HepG2 (cell line): ENCODE measurements at regions not wholly inside any gene's neighbourhood (a gene's known extent, or its start where the extent isn't known, plus 50 kb on each side); places are given as distances from the start of the nearest gene placed in this dataset.

Source experiments
- ATAC-seq: fragments of 200-7000 bp; cut with Tn5 transposase; 3 replicates; pipeline ENCODE4 v1.9.1; 2020; ENCODE audit warnings: mild to moderate bottlenecking, moderate library complexity
- BruUV-seq: library from RNA; stranded (reverse); fragments of 400-500 nt; replicated peaks from 2 replicates; lab custom pipeline; 2021; lab: Mats Ljungman, UMichigan
- CTCF ChIA-PET: fragments of 300-600 bp; formaldehyde crosslinking; extraction: SDS; loops from one replicate; lab custom pipeline; 2021; ENCODE audit warnings: low total read pairs, inconsistent platforms, low intra/inter-chr PET ratio; lab: Yijun Ruan, JAX
- POLR2A ChIA-PET: fragments of 350-600 bp; sonication (Branson Sonifier 250); formaldehyde crosslinking; loops from one replicate; lab custom pipeline; 2020; ENCODE audit warnings: antibody characterized with exemption, inconsistent platforms; lab: Yijun Ruan, JAX
- DNase-seq: peaks from one replicate; pipeline ENCODE4 v3.0.0-alpha.2; 2015; ENCODE audit warnings: low spot score
- FAIRE-seq: peaks from 3 replicates; lab custom pipeline; 2011; peaks lifted over from hg19 to GRCh38; lab: Jason Lieb, UNC
- H2AFZ ChIP-seq: one replicate; pipeline ENCODE4 v1.6.1; 2011; ENCODE audit warnings: low read length, inconsistent platforms
- H3K27ac ChIP-seq: fragments of 300-600 bp; 3 replicates; pipeline ENCODE4 v1.8.0; 2011; ENCODE audit warnings: mixed run types, mild to moderate bottlenecking, mixed read lengths, low read length, inconsistent platforms; ENCODE audit not compliant: insufficient read depth; ENCODE audit errors: extremely low read length
- H3K27me3 ChIP-seq, 2 experiments: fragments of 200-600 bp in 1 of 2; 2 replicates in 1 of 2; 3 replicates in 1 of 2; pipeline versions ENCODE4 v1.6.0 to v1.8.0; 2011; ENCODE audit warnings: low read length in 2 of 2, mild to moderate bottlenecking in 2 of 2, moderate library complexity in 2 of 2, inconsistent platforms in 1 of 2; ENCODE audit not compliant: insufficient read depth in 2 of 2, control insufficient read depth in 1 of 2
- H3K36me3 ChIP-seq, 2 experiments: fragments of 200-600 bp in 1 of 2; replicated peaks in 1 of 2; 2 replicates in 1 of 2; 3 replicates in 1 of 2; pipeline versions ENCODE4 v1.5.1 to v1.8.0; 2011; ENCODE audit warnings: low read length in 2 of 2, inconsistent platforms in 1 of 2; ENCODE audit not compliant: insufficient read depth in 2 of 2, control insufficient read depth in 1 of 2
- H3K4me1 ChIP-seq: 2 replicates; pipeline ENCODE4 v1.5.1; 2012; ENCODE audit warnings: low read length, inconsistent platforms; ENCODE audit not compliant: insufficient read depth
- H3K4me2 ChIP-seq: 2 replicates; pipeline ENCODE4 v1.6.0; 2011; ENCODE audit warnings: low read depth, low read length, inconsistent platforms
- H3K4me3 ChIP-seq, 3 experiments: fragments of 200-600 bp in 1 of 3; sonication (generic), shearing (Covaris generic) in 1 of 3; replicated peaks in 1 of 3; 2 replicates each; pipeline ENCODE4 v1.5.1; 2011 to 2016; ENCODE audit warnings: low read length in 3 of 3, inconsistent platforms in 2 of 3, low read depth in 2 of 3, mild to moderate bottlenecking in 2 of 3, control low read depth in 1 of 3, mixed read lengths in 1 of 3; ENCODE audit not compliant: insufficient read depth in 1 of 3
- H3K79me2 ChIP-seq: one replicate; pipeline ENCODE4 v1.6.1; 2011; ENCODE audit warnings: low read length, inconsistent platforms; ENCODE audit not compliant: insufficient read depth
- H3K9ac ChIP-seq: 2 replicates; pipeline ENCODE4 v1.6.0; 2011; ENCODE audit warnings: mild to moderate bottlenecking, low read depth, low read length, inconsistent platforms; ENCODE audit not compliant: insufficient read depth
- H3K9me3 ChIP-seq: 2 replicates; pipeline ENCODE4 v1.5.1; 2012; ENCODE audit warnings: mild to moderate bottlenecking, low read length
- H4K20me1 ChIP-seq: 2 replicates; pipeline ENCODE4 v1.6.0; 2011; ENCODE audit warnings: inconsistent platforms, mild to moderate bottlenecking, low read length, moderate library complexity; ENCODE audit not compliant: insufficient read depth
- EP300 ChIP-seq, 3 experiments: sonication (generic) in 1 of 3; formaldehyde crosslinking in 1 of 3; IDR thresholded peaks; 2 replicates each; pipeline versions ENCODE4 v1.5.1 to v1.6.1; 2011 to 2020; ENCODE audit warnings: low read depth in 2 of 3, low read length in 2 of 3, borderline replicate concordance in 1 of 3, improper control_type of control experiment in 1 of 3, mild to moderate bottlenecking in 1 of 3, missing genetic modification reagents in 1 of 3, moderate library complexity in 1 of 3
- IKZF4 ChIP-seq: sonication (generic); formaldehyde crosslinking; IDR thresholded peaks from 2 replicates; pipeline ENCODE4 v1.5.1; 2020; ENCODE audit warnings: borderline replicate concordance, mild to moderate bottlenecking, low read depth, missing genetic modification reagents; ENCODE audit errors: not compliant biosample characterization
- ISL2 ChIP-seq: sonication (generic); formaldehyde crosslinking; IDR thresholded peaks from 2 replicates; pipeline ENCODE4 v1.5.0; 2020; ENCODE audit warnings: missing genetic modification reagents
- MBD4 ChIP-seq: IDR thresholded peaks from 2 replicates; pipeline ENCODE4 v1.6.1; 2012; ENCODE audit warnings: low read length, inconsistent platforms, borderline replicate concordance
- MTF2 ChIP-seq: sonication (generic); formaldehyde crosslinking; IDR thresholded peaks from 2 replicates; pipeline ENCODE4 v1.5.0; 2020; ENCODE audit warnings: missing genetic modification reagents, borderline replicate concordance
- NCOA5 ChIP-seq: sonication (generic); formaldehyde crosslinking; IDR thresholded peaks from 2 replicates; pipeline ENCODE4 v1.4.0; 2020; ENCODE audit warnings: missing genetic modification reagents
- NR2C2 ChIP-seq: sonication (generic); formaldehyde crosslinking; IDR thresholded peaks from 2 replicates; pipeline ENCODE4 v1.4.0; 2020; ENCODE audit warnings: missing genetic modification reagents, mild to moderate bottlenecking, moderate library complexity, borderline replicate concordance
- RCOR2 ChIP-seq: IDR thresholded peaks from 2 replicates; pipeline ENCODE4 v1.6.1; 2016; ENCODE audit warnings: missing biosample characterization, missing genetic modification reagents
- SMARCC2 ChIP-seq: fragments of 450-650 bp; IDR thresholded peaks from 2 replicates; pipeline ENCODE4 v1.6.1; 2017; ENCODE audit warnings: antibody characterized with exemption, mild to moderate bottlenecking
- TBX2 ChIP-seq: sonication (generic); formaldehyde crosslinking; IDR thresholded peaks from 2 replicates; pipeline ENCODE4 v1.5.0; 2020; ENCODE audit warnings: missing genetic modification reagents, mild to moderate bottlenecking, borderline replicate concordance
- TEAD3 ChIP-seq: optimal IDR thresholded peaks from 2 replicates; pipeline ENCODE3; 2016; ENCODE audit warnings: borderline replicate concordance
- ZBTB3 ChIP-seq: sonication (generic); formaldehyde crosslinking; IDR thresholded peaks from 2 replicates; pipeline ENCODE4 v1.4.0; 2020; ENCODE audit warnings: low read depth, mild to moderate bottlenecking, moderate library complexity, missing genetic modification reagents, borderline replicate concordance
- ZNF136 ChIP-seq: sonication (generic); formaldehyde crosslinking; IDR thresholded peaks from 2 replicates; pipeline ENCODE4 v1.8.1; 2022; ENCODE audit warnings: low read depth, mild to moderate bottlenecking, moderate library complexity, missing genetic modification reagents
- ZNF605 ChIP-seq: sonication (generic); formaldehyde crosslinking; IDR thresholded peaks from 2 replicates; pipeline ENCODE4 v1.8.0; 2022; ENCODE audit warnings: mild to moderate bottlenecking, missing genetic modification reagents
- WGBS: methylation state at CpG from one replicate; pipeline ENCODE4 v1.1.6; 2017; ENCODE audit warnings: low lambda C conversion rate; 5-methylcytosine and 5-hydroxymethylcytosine counted together
- in situ Hi-C: cut with HindIII; loops from 2 replicates; pipeline ENCODE4 v1.10.0; 2017; ENCODE audit warnings: low pct_unique_long_range_greater_than_20kb; ENCODE audit not compliant: extremely low pct_ligation_motif_present
- intact Hi-C: fragments of 100-400 bp; cut with micrococcal nuclease; formaldehyde crosslinking; loops from one replicate; pipeline ENCODE4 v1.10.0; 2022; ENCODE audit not compliant: unreplicated experiment
- TF ChIP-seq, protein P1 (sequence below): sonication (generic); formaldehyde crosslinking; IDR thresholded peaks from 2 replicates; pipeline ENCODE4 v1.5.1; 2020; ENCODE audit warnings: mild to moderate bottlenecking, missing genetic modification reagents
- TF ChIP-seq, protein P2 (sequence below): IDR thresholded peaks from 2 replicates; pipeline ENCODE4 v1.6.1; 2016; ENCODE audit warnings: missing genetic modification reagents, missing compliant biosample characterization
- TF ChIP-seq, protein P3 (sequence below): sonication (generic); formaldehyde crosslinking; IDR thresholded peaks from 2 replicates; pipeline ENCODE4 v1.4.0; 2020; ENCODE audit warnings: low read depth, mild to moderate bottlenecking, missing genetic modification reagents
- TF ChIP-seq, protein P4 (sequence below): sonication (generic); formaldehyde crosslinking; IDR thresholded peaks from 2 replicates; pipeline ENCODE4 v1.4.0; 2020; ENCODE audit warnings: missing genetic modification reagents; ENCODE audit errors: not compliant biosample characterization

DNA sequence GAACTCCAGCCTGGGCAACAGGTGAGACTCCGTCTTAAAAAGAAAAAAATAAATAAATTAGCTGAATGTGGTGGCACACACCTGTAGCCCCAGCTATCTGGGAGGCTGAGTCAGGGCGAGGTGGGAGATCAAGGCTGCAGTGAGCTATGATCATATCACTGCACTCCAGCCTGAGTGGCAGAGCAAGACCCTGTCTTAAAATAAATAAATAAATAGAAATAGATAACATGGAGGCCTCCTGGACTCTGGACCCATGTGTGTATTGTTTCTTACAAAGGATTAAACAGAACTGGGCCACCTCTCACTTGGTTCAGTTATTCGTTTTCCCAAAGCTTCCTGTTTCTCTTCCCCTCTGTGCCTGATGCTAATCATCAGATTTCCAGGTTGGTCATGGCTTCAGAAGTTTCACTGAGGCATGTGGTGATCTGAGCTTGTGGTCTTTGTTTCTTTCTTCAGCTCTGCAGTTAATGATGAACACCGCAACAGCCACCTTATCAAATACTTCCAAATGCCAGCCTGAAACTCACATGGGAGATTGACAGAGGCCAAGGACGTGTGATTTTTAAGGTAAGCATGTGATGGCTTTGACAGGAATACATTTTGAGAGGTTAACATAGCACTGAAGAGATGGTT is 83.3 kb upstream of the MAP4K4 start:
- no peaks in the 10 kb centered on the region for H3K36me3 ChIP-seq
- 33% methylated on average over 5 of the region's 5 CpGs for WGBS
- H3K4me1 ChIP-seq = peaks cover 69% of the 10 kb centered on the region
- peak; percentile 81 for ATAC-seq
- no peaks in the 10 kb centered on the region for H3K79me2 ChIP-seq
- 0 out of 2 replicates have a peak overlapping the region, but pooled peaks have one; percentile 0 for H3K9ac ChIP-seq
- H3K4me3 ChIP-seq = peak overlapping the region in 1 of 3 experiments; percentile 12; a peak in 1 of 6 replicates
- DNase-seq = peak; percentile 94
- intact Hi-C loops = loop anchor here (5.0 kb wide), 2 partner anchors 47 to 83 kb away; partner anchors contain the start of gene MAP4K4
- ChIA-PET CTCF (no interaction called here), POLR2A (interaction anchor here (0.9 to 2.1 kb wide), 11 partner anchors 10 to 153 kb away, joined by 3 to 18 read pairs (median 4); partner anchors contain the start of gene MAP4K4)
- peak overlapping the region; percentile 65 for H3K27ac ChIP-seq
- no peaks in the 10 kb centered on the region for H3K27me3 ChIP-seq
- no peaks in the 10 kb centered on the region for H4K20me1 ChIP-seq
- H3K9me3 ChIP-seq = no peaks in the 10 kb centered on the region
- FAIRE-seq = peak; percentile 93
- no TSS peak for BruUV-seq
- peak overlapping the region; percentile 30 for H2AFZ ChIP-seq
- H3K4me2 ChIP-seq = peak overlapping the region; percentile 66
- in situ Hi-C loops = no loop called here
- TF ChIP-seq, protein P1, sequence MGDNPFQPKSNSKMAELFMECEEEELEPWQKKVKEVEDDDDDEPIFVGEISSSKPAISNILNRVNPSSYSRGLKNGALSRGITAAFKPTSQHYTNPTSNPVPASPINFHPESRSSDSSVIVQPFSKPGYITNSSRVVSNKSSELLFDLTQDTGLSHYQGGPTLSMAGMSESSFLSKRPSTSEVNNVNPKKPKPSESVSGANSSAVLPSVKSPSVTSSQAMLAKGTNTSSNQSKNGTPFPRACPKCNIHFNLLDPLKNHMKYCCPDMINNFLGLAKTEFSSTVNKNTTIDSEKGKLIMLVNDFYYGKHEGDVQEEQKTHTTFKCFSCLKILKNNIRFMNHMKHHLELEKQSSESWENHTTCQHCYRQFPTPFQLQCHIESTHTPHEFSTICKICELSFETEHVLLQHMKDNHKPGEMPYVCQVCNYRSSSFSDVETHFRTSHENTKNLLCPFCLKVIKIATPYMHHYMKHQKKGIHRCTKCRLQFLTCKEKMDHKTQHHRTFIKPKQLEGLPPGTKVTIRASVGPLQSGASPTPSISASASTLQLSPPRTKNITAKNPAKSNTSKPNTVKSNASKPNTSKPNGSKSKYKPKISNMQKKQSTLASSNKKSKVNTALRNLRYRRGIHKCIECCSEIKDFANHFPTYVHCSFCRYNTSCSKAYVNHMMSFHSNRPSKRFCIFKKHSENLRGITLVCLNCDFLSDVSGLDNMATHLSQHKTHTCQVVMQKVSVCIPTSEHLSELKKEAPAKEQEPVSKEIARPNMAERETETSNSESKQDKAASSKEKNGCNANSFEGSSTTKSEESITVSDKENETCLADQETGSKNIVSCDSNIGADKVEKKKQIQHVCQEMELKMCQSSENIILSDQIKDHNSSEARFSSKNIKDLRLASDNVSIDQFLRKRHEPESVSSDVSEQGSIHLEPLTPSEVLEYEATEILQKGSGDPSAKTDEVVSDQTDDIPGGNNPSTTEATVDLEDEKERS = peak; percentile 97
- TF ChIP-seq ZNF605 (CRISPR knock-in tag) = peak; percentile 77; the same call in 1 of the 2 replicates
- TF ChIP-seq ZBTB3 = peak; percentile 90; the same call in 1 of the 2 replicates
- no peak for TF ChIP-seq ZNF136 (CRISPR knock-in tag)
- TF ChIP-seq, protein P2, sequence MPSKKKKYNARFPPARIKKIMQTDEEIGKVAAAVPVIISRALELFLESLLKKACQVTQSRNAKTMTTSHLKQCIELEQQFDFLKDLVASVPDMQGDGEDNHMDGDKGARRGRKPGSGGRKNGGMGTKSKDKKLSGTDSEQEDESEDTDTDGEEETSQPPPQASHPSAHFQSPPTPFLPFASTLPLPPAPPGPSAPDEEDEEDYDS (CRISPR knock-in tag) = no peak
- peak; percentile 65 for TF ChIP-seq ISL2 (CRISPR knock-in tag)
- peak in 1 of 2 experiments; percentile 77; a peak in 2 of 4 replicates for TF ChIP-seq EP300 (IDR thresholded peaks at IDR 0.05; ENCODE audit: low read depth in 2 of 2, low read length in 2 of 2)
- no peak for TF ChIP-seq EP300 (CRISPR knock-in tag; IDR thresholded peaks at IDR 0.05; ENCODE audit: borderline replicate concordance)
- TF ChIP-seq, protein P3, sequence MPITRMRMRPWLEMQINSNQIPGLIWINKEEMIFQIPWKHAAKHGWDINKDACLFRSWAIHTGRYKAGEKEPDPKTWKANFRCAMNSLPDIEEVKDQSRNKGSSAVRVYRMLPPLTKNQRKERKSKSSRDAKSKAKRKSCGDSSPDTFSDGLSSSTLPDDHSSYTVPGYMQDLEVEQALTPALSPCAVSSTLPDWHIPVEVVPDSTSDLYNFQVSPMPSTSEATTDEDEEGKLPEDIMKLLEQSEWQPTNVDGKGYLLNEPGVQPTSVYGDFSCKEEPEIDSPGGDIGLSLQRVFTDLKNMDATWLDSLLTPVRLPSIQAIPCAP (CRISPR knock-in tag) = no peak
- peak; percentile 30 for TF ChIP-seq TEAD3 (CRISPR knock-in tag)
- TF ChIP-seq SMARCC2 = no peak
- TF ChIP-seq, protein P4, sequence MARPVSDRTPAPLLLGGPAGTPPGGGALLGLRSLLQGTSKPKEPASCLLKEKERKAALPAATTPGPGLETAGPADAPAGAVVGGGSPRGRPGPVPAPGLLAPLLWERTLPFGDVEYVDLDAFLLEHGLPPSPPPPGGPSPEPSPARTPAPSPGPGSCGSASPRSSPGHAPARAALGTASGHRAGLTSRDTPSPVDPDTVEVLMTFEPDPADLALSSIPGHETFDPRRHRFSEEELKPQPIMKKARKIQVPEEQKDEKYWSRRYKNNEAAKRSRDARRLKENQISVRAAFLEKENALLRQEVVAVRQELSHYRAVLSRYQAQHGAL = no peak
- TF ChIP-seq RCOR2 (CRISPR knock-in tag) = peak; percentile 95
- TF ChIP-seq NR2C2 (CRISPR knock-in tag) = peak; percentile 20; the same call in 1 of the 2 replicates
- peak; percentile 67; the same call in 1 of the 2 replicates for TF ChIP-seq TBX2 (CRISPR knock-in tag)
- no peak for TF ChIP-seq MBD4
- peak; percentile 54 for TF ChIP-seq IKZF4 (CRISPR knock-in tag)
- TF ChIP-seq MTF2 (CRISPR knock-in tag) = no peak
- TF ChIP-seq NCOA5 (CRISPR knock-in tag) = no peak
